ENCODE measurements at regions not wholly inside any gene's neighbourhood (a gene's known extent, or its start where the extent isn't known, plus 50 kb on each side); places are given as distances from the start of the nearest gene placed in this dataset.

GRCh38 chr5:117803533-117803932 lies 1184.8 kb downstream of the DTWD2 start:
- Histone ChIP-seq H3K27me3 (ENCODE audit: control insufficient read depth in 2 of 2, insufficient read depth in 2 of 2, low read length in 2 of 2) (no peaks in the 10 kb centered on the region), H3K79me2 (ENCODE audit: control insufficient read depth, insufficient read depth, low read length) (no peaks in the 10 kb centered on the region), H3K4me1 (ENCODE audit: control insufficient read depth, extremely low read depth, insufficient read depth, low read length) (no peaks in the 10 kb centered on the region), H4K20me1 (replicated peaks; ENCODE audit: control insufficient read depth, extremely low read depth, insufficient read depth, low read length) (no peaks in the 10 kb centered on the region), H3K9me3 (replicated peaks; ENCODE audit: control insufficient read depth, insufficient read depth, low read length) (no peaks in the 10 kb centered on the region), H3K4me3 (replicated peaks in 1 of 3; ENCODE audit: insufficient read depth in 1 of 3, low read depth in 1 of 3, low read length in 3 of 3) (no peak overlapping the region), H3K27ac (ENCODE audit: insufficient read depth, low read depth, low read length) (no peak overlapping the region), H3K9me1 (replicated peaks; ENCODE audit: control insufficient read depth, extremely low read depth, insufficient read depth, low read length) (no peaks in the 10 kb centered on the region), H3K9ac (replicated peaks; ENCODE audit: extremely low read depth, insufficient read depth, low read length) (no peak overlapping the region), H3K36me3 (ENCODE audit: control insufficient read depth in 2 of 2, extremely low read depth in 1 of 2, insufficient read depth in 2 of 2, low read length in 2 of 2) (no peaks in the 10 kb centered on the region), H3K4me2 (ENCODE audit: insufficient read depth, low read length) (no peak overlapping the region), H2AFZ (ENCODE audit: low read depth, low read length) (no peak overlapping the region)
- ChIA-PET POLR2A (no interaction called here), CTCF (no interaction called here)
- DNase-seq (ENCODE audit: low read depth, low spot score) (no peak), FAIRE-seq (no peak)
- no peak for TF ChIP-seq MYC (IDR thresholded peaks at IDR 0.05; ENCODE audit: low read depth, low read length)
- intact Hi-C loops (cut with micrococcal nuclease) (no loop called here), dilution Hi-C loops (cut with MboI; ENCODE audit: extremely low pct_ligation_motif_present, low sequenced_read_pairs) (no loop called here)
- no TSS peak for BruUV-seq (replicated peaks)

GRCh38 chr5:117801583-117801982 lies 1186.8 kb downstream of the DTWD2 start:
- dilution Hi-C loops (cut with MboI; ENCODE audit: extremely low pct_ligation_motif_present, low sequenced_read_pairs): no loop called here
- Histone ChIP-seq H4K20me1 (replicated peaks; ENCODE audit: control insufficient read depth, extremely low read depth, insufficient read depth, low read length) (no peaks in the 10 kb centered on the region), H3K79me2 (ENCODE audit: control insufficient read depth, insufficient read depth, low read length) (no peaks in the 10 kb centered on the region), H3K27me3 (ENCODE audit: control insufficient read depth in 2 of 2, insufficient read depth in 2 of 2, low read length in 2 of 2) (no peaks in the 10 kb centered on the region), H3K9me1 (replicated peaks; ENCODE audit: control insufficient read depth, extremely low read depth, insufficient read depth, low read length) (no peaks in the 10 kb centered on the region), H3K4me1 (ENCODE audit: control insufficient read depth, extremely low read depth, insufficient read depth, low read length) (no peaks in the 10 kb centered on the region), H3K36me3 (ENCODE audit: control insufficient read depth in 2 of 2, extremely low read depth in 1 of 2, insufficient read depth in 2 of 2, low read length in 2 of 2) (no peaks in the 10 kb centered on the region), H2AFZ (ENCODE audit: low read depth, low read length) (no peak overlapping the region), H3K9ac (replicated peaks; ENCODE audit: extremely low read depth, insufficient read depth, low read length) (no peak overlapping the region), H3K27ac (ENCODE audit: insufficient read depth, low read depth, low read length) (no peak overlapping the region), H3K4me3 (replicated peaks in 1 of 3; ENCODE audit: insufficient read depth in 1 of 3, low read depth in 1 of 3, low read length in 3 of 3) (no peak overlapping the region), H3K9me3 (replicated peaks; ENCODE audit: control insufficient read depth, insufficient read depth, low read length) (no peaks in the 10 kb centered on the region), H3K4me2 (ENCODE audit: insufficient read depth, low read length) (no peak overlapping the region)
- intact Hi-C loops (cut with micrococcal nuclease): no loop called here
- no peak for TF ChIP-seq MAX (IDR thresholded peaks at IDR 0.05; ENCODE audit: insufficient read depth, insufficient read length)
- no peak for TF ChIP-seq GATA2 (IDR thresholded peaks at IDR 0.05; ENCODE audit: insufficient read depth, insufficient read length, low read depth, low read length)
- no peak for TF ChIP-seq EZH2 (IDR thresholded peaks at IDR 0.05; ENCODE audit: borderline replicate concordance, low read depth, low read length, severe bottlenecking)
- no peak for TF ChIP-seq FOS (IDR thresholded peaks at IDR 0.05; ENCODE audit: borderline replicate concordance, insufficient read depth, low read length)
- no peak for TF ChIP-seq JUN (IDR thresholded peaks at IDR 0.05; ENCODE audit: borderline replicate concordance, insufficient read depth, insufficient read length, low read depth)
- TF ChIP-seq POLR2AphosphoS5 (IDR thresholded peaks at IDR 0.05; ENCODE audit: insufficient read depth, low read depth, low read length): no peak
- TF ChIP-seq MYC (IDR thresholded peaks at IDR 0.05; ENCODE audit: low read depth, low read length): no peak
- no peak for TF ChIP-seq CTCF (IDR thresholded peaks at IDR 0.05; ENCODE audit: extremely low read depth in 1 of 2, insufficient read depth in 1 of 2, low read depth in 1 of 2, low read length in 2 of 2)
- TF ChIP-seq POLR2A (IDR thresholded peaks at IDR 0.05; ENCODE audit: low read depth, low read length): no peak
- DNase-seq (ENCODE audit: low read depth, low spot score): no peak
- no peak for FAIRE-seq
- CTCF ChIA-PET: no interaction called here
- POLR2A ChIA-PET: no interaction called here
- no TSS peak for BruUV-seq (replicated peaks)
